K562 (cell line): ENCODE measurements at regions not wholly inside any gene's neighbourhood (a gene's known extent, or its start where the extent isn't known, plus 50 kb on each side); places are given as distances from the start of the nearest gene placed in this dataset.

Source experiments
- ATAC-seq: fragments of 200-7000 bp; cut with Tn5 transposase; 3 replicates; pipeline ENCODE4 v1.9.1; 2020; ENCODE audit warnings: moderate library complexity
- BruUV-seq: library from RNA; stranded (reverse); fragments of 400-500 nt; replicated peaks from 2 replicates; lab custom pipeline; 2021; lab: Mats Ljungman, UMichigan
- CTCF ChIA-PET: fragments of 300-600 bp; formaldehyde crosslinking; extraction: SDS; loops from one replicate; lab custom pipeline; 2021; ENCODE audit warnings: low intra/inter-chr PET ratio; lab: Yijun Ruan, JAX
- POLR2A ChIA-PET: fragments of 300-600, 350-650 bp; sonication (Branson Sonifier 250); formaldehyde crosslinking; extraction: SDS; loops from one replicate; lab custom pipeline; 2021; ENCODE audit warnings: antibody characterized with exemption, inconsistent platforms; lab: Yijun Ruan, JAX
- DNase-seq, 4 experiments: peaks; one replicate each; pipeline versions ENCODE4 v3.0.0 to v3.0.0-alpha.2; 2011 to 2018; ENCODE audit warnings: low spot score in 3 of 4, mixed read lengths in 3 of 4; ENCODE audit errors: extremely low read depth in 1 of 4
- FAIRE-seq: peaks from 2 replicates; lab custom pipeline; 2011; peaks lifted over from hg19 to GRCh38; lab: Jason Lieb, UNC
- H2AFZ ChIP-seq: 2 replicates; pipeline ENCODE4 v1.6.0; 2011; ENCODE audit warnings: low read depth, low read length, control low read depth, inconsistent platforms
- H3K27ac ChIP-seq: fragments of 200-600 bp; 3 replicates; pipeline ENCODE4 v1.8.0; 2011; ENCODE audit warnings: low read depth, mild to moderate bottlenecking, control low read depth, inconsistent platforms, low read length, moderate library complexity, mixed read lengths; ENCODE audit errors: extremely low read depth
- H3K27me3 ChIP-seq, 2 experiments: fragments of 300-600 bp in 1 of 2; 2 replicates in 1 of 2; 3 replicates in 1 of 2; pipeline versions ENCODE4 v1.6.0 to v1.8.0; 2011; ENCODE audit warnings: inconsistent platforms in 2 of 2, low read length in 2 of 2, mild to moderate bottlenecking in 1 of 2, mixed read lengths in 1 of 2, moderate library complexity in 1 of 2; ENCODE audit not compliant: control insufficient read depth in 2 of 2, insufficient read depth in 2 of 2
- H3K36me3 ChIP-seq: fragments of 300-600 bp; 3 replicates; pipeline ENCODE4 v1.8.0; 2011; ENCODE audit warnings: mild to moderate bottlenecking, low read length, inconsistent platforms; ENCODE audit not compliant: control insufficient read depth, insufficient read depth
- H3K4me1 ChIP-seq, 2 experiments: fragments of 200-600 bp in 1 of 2; replicated peaks in 1 of 2; 2 replicates in 1 of 2; 3 replicates in 1 of 2; pipeline versions ENCODE4 v1.5.1 to v1.8.0; 2011; ENCODE audit warnings: inconsistent platforms in 2 of 2, low read length in 2 of 2, mild to moderate bottlenecking in 1 of 2, mixed read lengths in 1 of 2, moderate library complexity in 1 of 2; ENCODE audit not compliant: control insufficient read depth in 2 of 2, insufficient read depth in 2 of 2
- H3K4me2 ChIP-seq: 2 replicates; pipeline ENCODE4 v1.6.1; 2011; ENCODE audit warnings: low read length, control low read depth, inconsistent platforms, mixed read lengths; ENCODE audit not compliant: insufficient read depth
- H3K4me3 ChIP-seq: fragments of 200-600 bp; sonication (generic), shearing (Covaris generic); 2 replicates; pipeline ENCODE4 v1.5.1; 2016; ENCODE audit warnings: control low read depth, inconsistent platforms
- H3K79me2 ChIP-seq: fragments of 200-600 bp; 3 replicates; pipeline ENCODE4 v1.8.0; 2011; ENCODE audit warnings: low read length, inconsistent platforms; ENCODE audit not compliant: control insufficient read depth, insufficient read depth
- H3K9ac ChIP-seq, 2 experiments: 2 replicates each; pipeline versions ENCODE4 v1.6.0 to v1.6.1; 2011; ENCODE audit warnings: low read depth in 2 of 2, low read length in 2 of 2, control low read depth in 1 of 2, inconsistent platforms in 1 of 2, mild to moderate bottlenecking in 1 of 2, mixed read lengths in 1 of 2; ENCODE audit not compliant: insufficient read depth in 1 of 2
- H3K9me1 ChIP-seq: one replicate; pipeline ENCODE4 v1.6.0; 2011; ENCODE audit warnings: inconsistent platforms, mild to moderate bottlenecking, low read length, moderate library complexity; ENCODE audit not compliant: control insufficient read depth, insufficient read depth
- H3K9me3 ChIP-seq: replicated peaks from 2 replicates; pipeline ENCODE4 v1.5.1; 2011; ENCODE audit warnings: low read depth, low read length, inconsistent platforms; ENCODE audit not compliant: control insufficient read depth, insufficient read depth
- H4K20me1 ChIP-seq: replicated peaks from 2 replicates; pipeline ENCODE4 v1.6.1; 2011; ENCODE audit warnings: low read length, inconsistent platforms, mixed read lengths; ENCODE audit not compliant: control insufficient read depth, insufficient read depth
- BHLHE40 ChIP-seq: IDR thresholded peaks from 2 replicates; pipeline ENCODE4 v1.6.1; 2011; ENCODE audit warnings: low read length, improper control_type of control experiment
- CBX5 ChIP-seq: IDR thresholded peaks from 2 replicates; pipeline ENCODE4 v1.6.1; 2014; ENCODE audit warnings: low read depth, borderline replicate concordance
- CTCF ChIP-seq, 3 experiments: IDR thresholded peaks in 2 of 3; conservative IDR thresholded peaks in 1 of 3; 2 replicates each; pipeline ENCODE4 v1.5.1; 2011 to 2012; ENCODE audit warnings: low read length in 3 of 3, mild to moderate bottlenecking in 3 of 3, control low read depth in 2 of 3, improper control_type of control experiment in 1 of 3, inconsistent platforms in 1 of 3, low read depth in 1 of 3, mixed read lengths in 1 of 3, moderate library complexity in 1 of 3; ENCODE audit not compliant: insufficient read depth in 2 of 3
- GABPA ChIP-seq: fragments of 200-800 bp; sonication (Bioruptor generic); conservative IDR thresholded peaks from 2 replicates; pipeline ENCODE4 v1.6.1; 2016; ENCODE audit warnings: low read depth, missing genetic modification characterization, missing compliant biosample characterization
- RBFOX2 ChIP-seq: fragments of 200-400 bp; formaldehyde crosslinking; IDR thresholded peaks from 2 replicates; pipeline ENCODE4 v1.6.1; 2017; ENCODE audit warnings: low read depth, mild to moderate bottlenecking, low read length, moderate library complexity
- SMAD4 ChIP-seq: fragments of 250-450 bp; sonication (Bioruptor Pico); conservative IDR thresholded peaks from 2 replicates; pipeline ENCODE4 v1.8.0; 2021; ENCODE audit warnings: inconsistent platforms, mild to moderate bottlenecking, moderate library complexity
- ZBTB8A ChIP-seq: fragments of 450-650 bp; IDR thresholded peaks from 2 replicates; pipeline ENCODE4 v1.6.1; 2018; ENCODE audit warnings: mild to moderate bottlenecking, moderate library complexity; ENCODE audit not compliant: partially characterized antibody
- ZC3H4 ChIP-seq: sonication (generic); formaldehyde crosslinking; IDR thresholded peaks from 2 replicates; pipeline ENCODE4 v1.9.0; 2021; ENCODE audit warnings: missing genetic modification reagents, borderline replicate concordance
- WGBS: fragments of 100-300 bp; shearing (Covaris generic); methylation state at CpG from one replicate; pipeline ENCODE4 v1.1.6; 2016; ENCODE audit warnings: low coverage, mixed read lengths; ENCODE audit not compliant: insufficient coverage; ENCODE audit errors: missing lambda C conversion rate; 5-methylcytosine and 5-hydroxymethylcytosine counted together
- in situ Hi-C: fragments of 300-500 bp; cut with MboI; formaldehyde crosslinking; loops from 4 replicates; pipeline ENCODE4 v1.15.0; 2018; ENCODE audit warnings: inconsistent platforms, mixed read lengths
- intact Hi-C: fragments of 100-400 bp; cut with micrococcal nuclease; formaldehyde crosslinking; loops from 2 replicates; pipeline ENCODE4 v1.14.2; 2022
- TF ChIP-seq, protein P1 (sequence below): sonication (generic); formaldehyde crosslinking; IDR thresholded peaks from 2 replicates; pipeline ENCODE4 v1.8.1; 2023; ENCODE audit warnings: mild to moderate bottlenecking, missing genetic modification reagents
- TF ChIP-seq, protein P2 (sequence below): fragments of 450-650 bp; IDR thresholded peaks from 2 replicates; pipeline ENCODE4 v1.6.1; 2014; ENCODE audit warnings: low read depth, mild to moderate bottlenecking, moderate library complexity, borderline replicate concordance
- TF ChIP-seq, protein P3 (sequence below): fragments of 250-450 bp; sonication (Bioruptor Pico); IDR thresholded peaks from 2 replicates; pipeline ENCODE4 v1.5.1; 2021; ENCODE audit warnings: mild to moderate bottlenecking
- TF ChIP-seq, protein P4 (sequence below): fragments of 250-450 bp; sonication (Bioruptor Pico); IDR thresholded peaks from 2 replicates; pipeline ENCODE4 v1.8.0; 2021; ENCODE audit warnings: mild to moderate bottlenecking, moderate library complexity

DNA sequence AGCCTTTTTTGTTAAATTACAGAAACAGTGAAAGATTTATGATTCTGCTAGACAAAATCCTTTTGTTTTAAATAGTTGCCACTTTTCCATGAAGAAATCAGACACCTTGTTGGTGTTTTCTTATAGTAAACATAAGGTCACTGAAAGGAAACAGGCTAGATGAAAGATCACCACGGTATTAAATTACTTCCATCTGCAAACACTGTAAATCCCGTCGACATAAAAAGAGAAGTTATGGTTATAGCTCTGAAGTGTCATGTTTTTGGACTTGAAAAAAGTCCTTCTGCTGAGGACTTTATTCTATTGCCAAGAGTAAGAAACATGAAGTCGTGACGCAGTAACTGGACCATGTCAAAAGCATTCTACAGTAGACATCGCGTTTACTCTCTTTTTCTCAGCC, 567.6 kb upstream of the SLIT2 start:
- DNase-seq = no peak
- Histone ChIP-seq H3K27me3 (no peaks in the 10 kb centered on the region), H3K9ac (no peak overlapping the region), H3K4me3 (no peak overlapping the region), H3K4me2 (no peak overlapping the region), H3K9me1 (no peaks in the 10 kb centered on the region), H3K79me2 (no peaks in the 10 kb centered on the region), H3K4me1 (no peaks in the 10 kb centered on the region), H3K36me3 (no peaks in the 10 kb centered on the region), H3K9me3 (no peaks in the 10 kb centered on the region), H4K20me1 (no peaks in the 10 kb centered on the region), H2AFZ (no peak overlapping the region), H3K27ac (no peak overlapping the region)
- in situ Hi-C loops (no loop called here), intact Hi-C loops (no loop called here)
- ChIA-PET CTCF (no interaction called here), POLR2A (no interaction called here)
- no peak for ATAC-seq
- BruUV-seq = no TSS peak
- 2% methylated on average over 7 of the region's 7 CpGs for WGBS
- FAIRE-seq = no peak
- TF ChIP-seq, protein P1, sequence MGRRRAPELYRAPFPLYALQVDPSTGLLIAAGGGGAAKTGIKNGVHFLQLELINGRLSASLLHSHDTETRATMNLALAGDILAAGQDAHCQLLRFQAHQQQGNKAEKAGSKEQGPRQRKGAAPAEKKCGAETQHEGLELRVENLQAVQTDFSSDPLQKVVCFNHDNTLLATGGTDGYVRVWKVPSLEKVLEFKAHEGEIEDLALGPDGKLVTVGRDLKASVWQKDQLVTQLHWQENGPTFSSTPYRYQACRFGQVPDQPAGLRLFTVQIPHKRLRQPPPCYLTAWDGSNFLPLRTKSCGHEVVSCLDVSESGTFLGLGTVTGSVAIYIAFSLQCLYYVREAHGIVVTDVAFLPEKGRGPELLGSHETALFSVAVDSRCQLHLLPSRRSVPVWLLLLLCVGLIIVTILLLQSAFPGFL (CRISPR knock-in tag) = no peak
- TF ChIP-seq, protein P2, sequence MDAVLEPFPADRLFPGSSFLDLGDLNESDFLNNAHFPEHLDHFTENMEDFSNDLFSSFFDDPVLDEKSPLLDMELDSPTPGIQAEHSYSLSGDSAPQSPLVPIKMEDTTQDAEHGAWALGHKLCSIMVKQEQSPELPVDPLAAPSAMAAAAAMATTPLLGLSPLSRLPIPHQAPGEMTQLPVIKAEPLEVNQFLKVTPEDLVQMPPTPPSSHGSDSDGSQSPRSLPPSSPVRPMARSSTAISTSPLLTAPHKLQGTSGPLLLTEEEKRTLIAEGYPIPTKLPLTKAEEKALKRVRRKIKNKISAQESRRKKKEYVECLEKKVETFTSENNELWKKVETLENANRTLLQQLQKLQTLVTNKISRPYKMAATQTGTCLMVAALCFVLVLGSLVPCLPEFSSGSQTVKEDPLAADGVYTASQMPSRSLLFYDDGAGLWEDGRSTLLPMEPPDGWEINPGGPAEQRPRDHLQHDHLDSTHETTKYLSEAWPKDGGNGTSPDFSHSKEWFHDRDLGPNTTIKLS = no peak
- no peak for TF ChIP-seq GABPA (tag)
- no peak for TF ChIP-seq CTCF (IDR thresholded peaks at IDR 0.05 in 2 of 3, conservative IDR thresholded peaks at IDR 0.05 in 1 of 3; ENCODE audit: insufficient read depth in 2 of 3, low read depth in 1 of 3, low read length in 3 of 3)
- TF ChIP-seq SMAD4 (CRISPR knock-in tag) = no peak
- no peak for TF ChIP-seq RBFOX2
- no peak for TF ChIP-seq ZBTB8A
- no peak for TF ChIP-seq CBX5
- no peak for TF ChIP-seq BHLHE40
- TF ChIP-seq, protein P3, sequence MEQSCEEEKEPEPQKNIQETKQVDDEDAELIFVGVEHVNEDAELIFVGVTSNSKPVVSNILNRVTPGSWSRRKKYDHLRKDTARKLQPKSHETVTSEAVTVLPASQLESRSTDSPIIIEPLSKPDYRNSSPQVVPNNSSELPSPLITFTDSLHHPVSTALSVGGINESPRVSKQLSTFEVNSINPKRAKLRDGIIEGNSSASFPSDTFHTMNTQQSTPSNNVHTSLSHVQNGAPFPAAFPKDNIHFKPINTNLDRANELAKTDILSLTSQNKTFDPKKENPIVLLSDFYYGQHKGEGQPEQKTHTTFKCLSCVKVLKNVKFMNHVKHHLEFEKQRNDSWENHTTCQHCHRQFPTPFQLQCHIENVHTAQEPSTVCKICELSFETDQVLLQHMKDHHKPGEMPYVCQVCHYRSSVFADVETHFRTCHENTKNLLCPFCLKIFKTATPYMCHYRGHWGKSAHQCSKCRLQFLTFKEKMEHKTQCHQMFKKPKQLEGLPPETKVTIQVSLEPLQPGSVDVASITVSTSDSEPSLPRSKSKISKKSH = no peak
- TF ChIP-seq, protein P4, sequence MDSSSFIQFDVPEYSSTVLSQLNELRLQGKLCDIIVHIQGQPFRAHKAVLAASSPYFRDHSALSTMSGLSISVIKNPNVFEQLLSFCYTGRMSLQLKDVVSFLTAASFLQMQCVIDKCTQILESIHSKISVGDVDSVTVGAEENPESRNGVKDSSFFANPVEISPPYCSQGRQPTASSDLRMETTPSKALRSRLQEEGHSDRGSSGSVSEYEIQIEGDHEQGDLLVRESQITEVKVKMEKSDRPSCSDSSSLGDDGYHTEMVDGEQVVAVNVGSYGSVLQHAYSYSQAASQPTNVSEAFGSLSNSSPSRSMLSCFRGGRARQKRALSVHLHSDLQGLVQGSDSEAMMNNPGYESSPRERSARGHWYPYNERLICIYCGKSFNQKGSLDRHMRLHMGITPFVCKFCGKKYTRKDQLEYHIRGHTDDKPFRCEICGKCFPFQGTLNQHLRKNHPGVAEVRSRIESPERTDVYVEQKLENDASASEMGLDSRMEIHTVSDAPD = no peak
- no peak for TF ChIP-seq ZC3H4
